ENCODE measurements at regions not wholly inside any gene's neighbourhood (a gene's known extent, or its start where the extent isn't known, plus 50 kb on each side); places are given as distances from the start of the nearest gene placed in this dataset.

GRCh38 chr3:165568907-165569462 lies 268.2 kb downstream of the BCHE start:
- TF ChIP-seq CTCF (IDR thresholded peaks at IDR 0.05) (no peak), POLR2A (IDR thresholded peaks at IDR 0.05) (no peak)
